NCI-H2196 treated with DMSO at 0.1 percent for 48 hours (cell line): ENCODE measurements at regions not wholly inside any gene's neighbourhood (a gene's known extent, or its start where the extent isn't known, plus 50 kb on each side); places are given as distances from the start of the nearest gene placed in this dataset.
"Not testable (repeated sequence)": the region's sequence is repeated elsewhere in the genome, so short reads cannot be mapped to it uniquely, and the experiment has no call there.

Source experiments
- DNase-seq: peaks from one replicate; lab custom pipeline; 2025; ENCODE audit not compliant: unreplicated experiment; lab: John Stamatoyannopoulos, UW

DNA sequence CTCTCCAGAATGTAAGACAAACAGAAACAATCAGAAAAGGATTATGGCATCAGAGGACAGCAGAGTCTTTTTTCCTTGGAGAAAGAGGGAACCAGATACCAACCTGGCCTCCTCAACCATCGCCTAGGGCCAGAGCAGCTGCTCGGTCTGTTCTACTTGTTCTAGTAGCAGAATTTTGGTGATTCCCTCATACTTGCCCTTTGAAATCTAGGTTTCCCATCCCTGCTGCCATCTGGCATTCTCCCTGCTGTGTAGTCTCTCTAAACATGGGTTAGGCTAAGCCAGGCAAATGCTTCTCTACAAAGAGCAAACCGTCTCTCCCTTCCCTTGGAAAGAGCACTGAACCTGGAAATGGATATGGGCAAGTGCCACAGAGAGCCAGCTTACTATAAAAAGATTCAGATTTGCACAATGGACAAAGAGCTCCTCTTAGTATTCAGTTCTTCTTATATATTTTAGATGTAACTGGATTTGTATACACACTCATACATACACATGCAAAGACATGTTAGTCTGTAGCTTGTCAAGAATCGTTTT, 208.6 kb upstream of the ST6GAL2 start:
- no peak for DNase-seq

GRCh38 chr2:107102176-107102575, 216.2 kb upstream of the ST6GAL2 start:
- DNase-seq, result no peak

- DNase-seq, result no peak
Measured at GRCh38 chr2:107107351-107107750, 221.4 kb upstream of the ST6GAL2 start.

- DNase-seq, result no peak
Measured at GRCh38 chr2:107108556-107108955, 222.6 kb upstream of the ST6GAL2 start.

DNA sequence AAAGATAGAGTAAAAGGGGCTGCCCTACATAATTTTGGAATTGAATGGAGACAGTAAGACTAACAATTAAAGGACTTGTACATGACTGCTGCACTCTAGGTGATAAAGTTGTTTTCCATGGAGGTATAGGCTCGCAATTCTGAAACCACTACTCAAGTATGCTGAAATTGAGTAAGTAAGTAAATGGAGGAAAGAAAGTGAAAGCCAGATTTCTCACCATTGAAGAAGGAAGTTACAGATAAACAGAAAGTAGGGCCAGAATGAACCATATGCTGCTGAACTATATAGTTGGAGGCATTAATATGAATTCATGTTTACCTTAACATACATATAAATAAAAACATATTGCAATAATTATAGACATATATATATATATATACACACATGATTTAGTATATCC, 225.7 kb upstream of the ST6GAL2 start:
- DNase-seq, result no peak

DNA sequence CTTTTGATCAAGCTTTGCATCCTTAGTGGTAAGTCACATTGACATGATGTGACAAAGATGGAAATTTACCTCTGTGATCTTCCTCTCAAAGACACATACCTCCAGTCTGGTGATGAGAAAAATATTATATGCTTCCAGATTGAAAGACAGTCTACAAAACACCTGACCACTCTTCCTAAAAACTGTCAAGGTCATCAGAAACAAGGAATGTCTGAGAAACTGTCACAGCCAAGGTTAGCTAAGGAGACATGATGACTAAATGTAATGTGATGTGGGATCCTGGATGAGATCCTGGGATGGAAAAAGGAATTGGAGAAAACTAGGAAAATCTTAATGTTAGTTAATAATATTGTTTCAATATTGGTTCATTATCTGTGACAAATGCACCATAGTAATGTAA, 226.6 kb upstream of the ST6GAL2 start:
- DNase-seq, result no peak

DNA sequence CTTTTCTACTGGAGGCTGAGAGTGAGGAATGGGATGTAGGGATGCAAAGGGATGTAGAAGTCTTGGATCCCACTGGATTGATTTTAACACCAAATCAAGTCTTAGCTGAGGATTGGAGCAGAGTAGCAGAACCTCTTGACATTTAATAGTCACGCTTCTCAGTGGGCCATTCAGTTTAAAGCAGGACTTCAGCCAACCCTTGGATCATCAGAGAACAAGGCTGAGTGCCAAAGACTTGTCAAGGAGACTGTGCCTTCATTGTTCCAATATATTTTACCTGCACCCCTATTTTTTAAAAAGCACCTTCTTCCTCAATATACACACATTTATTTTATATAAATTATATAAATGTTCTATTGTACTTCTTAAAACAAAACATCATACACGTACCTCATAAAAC, 242.4 kb upstream of the ST6GAL2 start:
- DNase-seq, result no peak

GRCh38 chr2:107132070-107132469, 246.1 kb upstream of the ST6GAL2 start:
- DNase-seq, result no peak

DNA sequence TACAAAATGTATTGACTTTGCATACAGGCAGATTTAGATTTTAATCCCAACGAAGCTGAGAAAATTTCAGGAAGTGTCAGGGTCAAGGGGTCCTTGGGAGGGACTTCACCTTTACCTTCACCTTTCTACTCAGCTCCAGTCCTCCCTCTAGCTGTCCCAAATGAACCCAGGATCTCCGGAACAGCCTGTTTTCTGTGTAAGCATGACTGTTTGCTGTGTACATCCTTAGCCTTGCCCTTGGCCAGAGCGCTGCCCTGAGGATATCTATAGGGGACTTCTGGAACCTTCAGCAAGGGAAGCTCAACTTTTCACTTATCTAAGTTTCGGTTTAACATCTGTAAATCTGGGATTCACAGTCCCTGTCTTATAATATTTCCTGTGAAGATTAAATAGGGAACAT, 246.8 kb upstream of the ST6GAL2 start:
- DNase-seq, result no peak

GRCh38 chr2:107133412-107133811, 247.4 kb upstream of the ST6GAL2 start:
- DNase-seq, result no peak

GRCh38 chr2:107136733-107137132, 250.8 kb upstream of the ST6GAL2 start:
- DNase-seq, result no peak

- no peak for DNase-seq
Measured at GRCh38 chr2:107137706-107138105, 251.7 kb upstream of the ST6GAL2 start.

- no peak for DNase-seq
Measured at GRCh38 chr2:107146181-107146580, 260.2 kb upstream of the ST6GAL2 start.

DNA sequence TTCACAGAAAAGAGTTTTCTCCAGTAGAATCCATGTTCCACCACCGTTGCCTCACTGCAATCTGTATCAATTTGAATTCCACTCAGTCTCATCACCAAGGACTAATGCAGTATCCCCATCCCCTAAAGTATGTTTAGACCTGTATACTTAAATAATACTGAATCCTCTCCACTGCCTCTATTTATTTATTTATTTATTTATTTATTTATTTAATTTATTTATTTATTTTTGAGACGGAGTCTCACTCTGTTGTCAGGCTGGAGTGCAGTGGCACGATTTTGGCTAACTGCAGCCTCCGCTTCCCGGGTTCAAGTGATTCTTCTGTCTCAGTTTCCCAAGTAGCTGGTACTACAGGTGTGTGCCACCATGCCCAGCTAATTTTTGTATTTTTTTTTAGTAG, 260.7 kb upstream of the ST6GAL2 start:
- not testable (repeated sequence) for DNase-seq

DNA sequence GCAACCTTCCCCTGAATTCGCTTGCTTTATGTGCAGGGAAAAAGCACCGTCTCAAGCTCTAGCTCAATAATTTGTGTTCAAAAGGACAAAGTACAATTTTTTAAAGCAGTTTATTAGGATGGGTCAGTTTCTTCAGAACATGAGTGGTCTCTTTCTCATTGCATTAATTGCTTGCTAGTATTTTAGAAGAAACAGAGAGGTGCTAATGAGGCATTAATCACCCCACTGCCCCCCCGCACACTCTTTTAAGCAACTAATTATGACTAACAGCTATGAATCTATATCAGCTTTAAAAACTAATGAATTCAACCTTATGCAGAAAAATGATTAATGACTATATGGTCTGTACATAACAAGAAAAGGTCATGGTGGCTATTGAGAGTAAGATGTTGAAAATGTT, 262.1 kb upstream of the ST6GAL2 start:
- no peak for DNase-seq

DNA sequence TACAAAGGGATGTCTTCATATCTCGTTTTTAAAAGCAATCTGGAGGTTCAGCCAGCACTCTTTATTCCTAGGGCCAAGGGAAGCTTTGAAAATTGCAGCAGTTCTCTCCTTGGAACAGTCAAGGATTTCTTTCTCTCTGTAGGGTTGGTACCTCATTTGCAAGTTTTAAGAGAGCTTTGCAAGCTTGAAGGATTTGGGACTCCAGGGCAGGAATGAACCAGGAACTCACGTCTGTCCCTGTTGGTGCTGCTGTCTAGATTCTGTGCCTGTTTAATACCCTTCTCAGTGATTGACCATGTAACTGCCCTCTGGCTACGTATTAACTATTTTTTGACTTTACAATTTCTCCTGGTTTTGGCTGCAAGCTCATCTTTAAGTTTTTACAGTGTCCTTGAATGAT, 262.5 kb upstream of the ST6GAL2 start:
- no peak for DNase-seq

GRCh38 chr2:107160640-107161239, 274.8 kb upstream of the ST6GAL2 start:
- no peak for DNase-seq

- DNase-seq, result no peak
Measured at GRCh38 chr2:107168141-107168540, 282.2 kb upstream of the ST6GAL2 start.

DNA sequence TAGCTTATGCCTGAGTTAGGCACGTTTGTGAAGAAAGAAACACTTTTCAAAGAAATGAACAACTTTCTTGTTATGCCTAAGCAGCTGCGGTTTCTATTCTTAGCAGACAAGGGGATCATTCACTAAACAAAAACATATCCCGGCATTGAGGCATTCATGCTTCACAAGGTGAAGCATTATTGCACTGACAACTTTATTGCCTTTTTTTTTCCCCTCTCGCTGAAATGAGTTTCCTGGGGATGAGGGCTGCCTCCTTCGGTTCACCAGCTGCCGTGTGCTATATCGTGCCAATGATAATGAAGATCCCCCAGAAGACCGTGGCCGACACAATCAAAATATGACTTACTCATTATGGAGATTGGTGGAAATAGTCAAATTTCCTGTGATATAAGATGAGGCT, 288.2 kb upstream of the ST6GAL2 start:
- DNase-seq, result no peak

DNA sequence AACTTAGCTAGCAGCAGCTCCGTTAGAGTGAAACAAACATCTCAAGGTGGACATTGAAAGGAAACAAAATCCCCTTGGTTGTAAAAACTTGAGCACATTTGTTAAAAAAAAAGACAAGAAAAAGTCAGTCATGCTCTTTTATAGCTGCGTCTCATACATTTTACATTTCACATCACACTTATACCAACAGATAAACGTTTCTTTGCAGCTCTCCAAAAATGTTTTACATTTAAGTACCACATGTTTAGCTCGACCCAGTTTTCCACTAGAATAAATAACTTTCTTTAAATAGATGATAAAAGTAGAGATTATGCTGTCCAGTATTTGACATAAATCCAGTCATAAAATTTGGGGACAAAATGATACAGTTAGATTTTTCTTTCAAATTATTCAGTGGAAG, 297.0 kb upstream of the ST6GAL2 start:
- no peak for DNase-seq

GRCh38 chr2:107187870-107188269, 301.9 kb upstream of the ST6GAL2 start:
- no peak for DNase-seq

DNA sequence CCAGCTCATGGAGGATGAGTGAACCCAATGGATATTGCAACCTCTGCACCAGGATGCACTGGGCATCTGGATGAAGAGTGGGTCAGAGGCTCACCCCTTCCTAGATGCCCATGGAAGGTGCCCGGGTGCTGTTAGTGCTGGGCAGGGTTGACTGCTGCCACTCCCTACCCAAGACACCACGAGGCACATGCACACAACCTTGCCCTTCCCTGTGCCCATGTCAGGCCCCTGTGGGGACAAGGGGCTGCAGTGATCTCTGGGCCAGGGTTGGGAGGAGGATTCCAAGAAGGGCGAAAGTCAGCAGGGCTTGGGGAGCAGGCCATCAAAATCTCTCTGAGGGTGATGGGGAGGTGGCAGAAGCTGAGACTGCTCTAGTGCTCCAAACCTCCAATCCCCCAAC, 309.7 kb upstream of the ST6GAL2 start:
- no peak for DNase-seq

GRCh38 chr2:107197594-107198294, 311.8 kb upstream of the ST6GAL2 start:
- no peak for DNase-seq
